ENCODE measurements at regions not wholly inside any gene's neighbourhood (a gene's known extent, or its start where the extent isn't known, plus 50 kb on each side); places are given as distances from the start of the nearest gene placed in this dataset.

GRCh38 chr17:54096216-54096615, 273.5 kb downstream of the KIF2B start:
- TF ChIP-seq POLR2AphosphoS5 (IDR thresholded peaks at IDR 0.05) = no peak
- TF ChIP-seq CTCF (IDR thresholded peaks at IDR 0.05) = no peak

Measured in prostate gland (tissue), 2 donors.